EL (cell line): ENCODE measurements at regions not wholly inside any gene's neighbourhood (a gene's known extent, or its start where the extent isn't known, plus 50 kb on each side); places are given as distances from the start of the nearest gene placed in this dataset.
"Not testable (repeated sequence)": the region's sequence is repeated elsewhere in the genome, so short reads cannot be mapped to it uniquely, and the experiment has no call there.

Source experiments
- DNase-seq: peaks from one replicate; pipeline ENCODE4 v3.0.0-alpha.2; 2016

GRCh38 chr9:23006127-23006526 lies 559.5 kb downstream of the DMRTA1 start:
- DNase-seq = no peak

DNA sequence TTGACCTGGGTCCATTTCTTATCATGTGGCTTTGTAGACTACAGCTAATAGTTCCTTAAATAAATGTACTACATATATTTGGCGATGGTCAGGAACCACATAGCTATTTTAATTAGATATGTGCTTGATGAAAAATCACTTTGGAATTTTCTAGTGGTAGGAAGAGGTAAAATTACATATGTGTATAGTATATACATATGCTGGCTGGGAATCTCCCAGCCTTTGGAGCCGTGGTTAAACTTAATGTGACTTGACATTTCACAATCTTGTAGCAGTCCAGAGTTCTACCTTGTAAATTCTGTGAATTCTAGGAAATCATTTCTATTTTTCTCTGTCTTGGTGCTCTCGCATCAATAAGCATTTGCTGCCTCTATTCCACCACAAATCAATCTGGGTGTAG lies 565.0 kb downstream of the DMRTA1 start:
- peak; percentile 19 for DNase-seq

DNA sequence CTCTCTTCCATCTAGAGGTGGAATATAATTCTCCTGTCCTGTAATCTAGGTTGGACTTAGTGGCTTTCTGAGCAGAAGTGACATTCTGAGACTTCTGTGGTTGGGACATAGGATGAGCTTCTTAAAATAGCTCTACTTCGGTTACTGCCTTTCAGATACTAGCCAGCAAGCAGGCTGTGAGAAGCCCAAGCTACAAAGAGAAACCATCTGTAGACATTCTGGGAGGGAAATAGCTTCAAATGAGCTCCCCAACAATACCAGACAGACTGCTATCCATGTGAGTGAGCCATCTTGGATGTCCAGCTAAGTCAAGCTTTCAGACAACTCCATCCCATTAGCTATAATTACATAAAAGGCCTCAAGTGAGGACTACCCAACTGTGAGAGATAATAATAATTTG lies 568.9 kb downstream of the DMRTA1 start:
- no peak for DNase-seq

DNA sequence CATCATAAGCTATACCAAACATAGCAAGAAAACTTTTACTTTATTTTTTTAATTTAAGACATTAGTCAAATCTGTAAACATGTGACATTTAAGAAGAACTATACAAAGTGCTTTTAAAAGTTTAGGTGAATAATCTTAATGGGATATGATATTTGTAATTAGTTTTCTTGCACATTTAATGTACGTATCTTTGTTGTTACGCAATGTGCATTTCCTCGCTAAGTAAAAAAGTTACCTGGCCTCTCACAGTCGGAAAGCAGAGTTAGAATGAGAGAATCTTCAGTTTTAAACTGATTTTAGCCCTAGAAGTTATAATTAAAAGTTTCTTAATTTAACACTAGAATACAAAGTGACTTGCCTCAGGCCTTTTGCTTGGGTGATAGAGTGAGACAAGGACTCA lies 589.8 kb downstream of the DMRTA1 start:
- DNase-seq = no peak

GRCh38 chr9:23039402-23039801 lies 592.8 kb downstream of the DMRTA1 start:
- no peak for DNase-seq

DNA sequence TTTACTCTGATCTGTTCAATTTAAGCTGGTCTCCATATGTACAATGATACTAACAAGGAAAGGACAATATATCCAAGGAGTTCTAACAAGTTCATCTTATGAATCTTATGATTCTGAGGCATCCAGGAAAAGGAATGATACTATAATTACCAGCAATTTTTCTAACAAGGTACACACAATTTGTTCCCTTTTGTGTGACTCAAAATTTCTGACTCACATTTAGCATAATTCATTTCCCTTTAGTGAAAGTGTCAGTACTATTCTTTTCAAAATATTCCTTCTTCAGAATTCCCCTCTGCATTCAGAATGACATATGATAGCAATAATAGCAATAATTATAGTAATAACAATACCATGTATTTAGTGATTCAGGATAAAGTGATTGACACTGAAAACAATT lies 594.8 kb downstream of the DMRTA1 start:
- DNase-seq = no peak

DNA sequence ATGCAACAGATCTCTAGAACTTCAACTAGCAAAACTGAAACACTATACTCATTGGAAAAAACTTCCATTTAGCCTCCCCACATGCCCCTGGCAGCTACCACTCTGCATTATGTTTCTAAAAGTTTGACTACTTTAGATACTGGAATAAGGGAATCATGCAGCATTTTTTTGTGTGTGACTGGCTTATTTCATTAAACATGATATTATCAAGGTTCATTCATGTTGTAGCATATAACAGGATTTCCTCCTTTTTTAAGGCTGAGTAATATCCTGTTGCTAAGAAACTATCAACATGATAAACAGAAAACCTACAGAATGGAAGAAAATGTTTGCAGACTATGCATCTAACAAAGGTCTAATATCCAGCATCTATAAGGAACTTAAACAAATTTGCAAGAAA lies 597.9 kb downstream of the DMRTA1 start:
- peak; percentile 0 for DNase-seq

- DNase-seq = not testable (repeated sequence)
These were observed 599.4 kb downstream of the DMRTA1 start for GRCh38 chr9:23046026-23046425.

DNA sequence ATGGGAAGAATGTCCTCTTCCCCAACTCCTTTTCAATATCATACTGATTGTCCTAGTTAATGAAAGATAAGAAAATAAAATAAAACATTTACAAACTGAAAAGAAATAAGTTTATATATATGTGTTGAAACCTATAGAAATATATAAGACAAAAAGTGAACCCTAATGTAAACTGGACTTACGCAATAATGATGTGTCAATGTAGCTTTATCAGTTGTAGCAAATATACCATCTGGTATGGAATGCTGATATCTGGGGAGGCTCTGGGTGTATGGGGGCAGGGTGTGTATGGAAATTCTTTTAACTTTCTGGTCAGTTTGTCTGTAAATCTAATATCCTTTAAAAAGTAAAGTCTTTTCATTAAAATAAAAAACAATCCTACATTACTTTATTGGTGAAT lies 603.9 kb downstream of the DMRTA1 start:
- DNase-seq = no peak

DNA sequence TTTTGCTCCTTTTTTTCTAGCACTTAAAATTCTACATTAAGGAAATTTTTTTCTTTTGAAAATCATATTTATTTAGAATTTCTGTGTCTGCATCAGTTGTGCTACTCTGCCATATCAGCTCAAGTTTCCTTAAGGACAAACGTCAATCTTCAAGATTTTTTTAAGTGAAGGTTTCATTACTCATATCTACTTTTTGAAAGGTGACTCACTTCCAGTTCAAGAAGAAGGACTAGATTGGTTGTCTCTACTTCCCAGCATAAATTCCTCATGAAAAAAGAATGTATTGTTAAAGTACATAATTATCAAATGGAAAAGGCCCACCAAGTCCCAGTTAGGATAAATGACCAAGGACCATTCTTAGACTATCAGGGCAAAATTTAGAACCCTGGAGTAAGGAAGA lies 626.5 kb downstream of the DMRTA1 start:
- no peak for DNase-seq

- DNase-seq = no peak
These were observed 633.2 kb downstream of the DMRTA1 start for GRCh38 chr9:23079798-23080197.

GRCh38 chr9:23081377-23081776 lies 634.8 kb downstream of the DMRTA1 start:
- no peak for DNase-seq

- DNase-seq = peak; percentile 1
These were observed 642.3 kb downstream of the DMRTA1 start for GRCh38 chr9:23088932-23089364.

DNA sequence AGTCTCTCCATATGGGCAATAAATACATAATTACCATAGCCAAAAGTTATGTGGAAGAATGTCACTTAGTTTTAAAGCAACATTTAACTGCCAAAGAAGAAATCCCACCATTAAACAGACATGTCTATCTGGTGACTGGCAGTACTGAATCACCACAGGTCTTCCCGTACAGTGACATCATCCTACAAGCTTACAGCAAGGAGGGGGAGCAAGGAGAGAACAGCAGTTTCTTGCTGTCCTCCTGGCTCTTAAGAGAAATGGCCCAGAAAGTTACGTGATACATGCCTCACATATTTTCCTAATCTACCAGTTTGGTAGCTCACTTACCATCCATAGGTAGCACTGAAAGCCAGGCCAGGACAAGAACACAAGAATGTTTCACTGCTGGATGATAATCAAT lies 671.0 kb downstream of the DMRTA1 start:
- DNase-seq = peak; percentile 57

- no peak for DNase-seq
These were observed 674.0 kb downstream of the DMRTA1 start for GRCh38 chr9:23120630-23121029.

- peak; percentile 8 for DNase-seq
These were observed 676.5 kb downstream of the DMRTA1 start for GRCh38 chr9:23123048-23123632.

DNA sequence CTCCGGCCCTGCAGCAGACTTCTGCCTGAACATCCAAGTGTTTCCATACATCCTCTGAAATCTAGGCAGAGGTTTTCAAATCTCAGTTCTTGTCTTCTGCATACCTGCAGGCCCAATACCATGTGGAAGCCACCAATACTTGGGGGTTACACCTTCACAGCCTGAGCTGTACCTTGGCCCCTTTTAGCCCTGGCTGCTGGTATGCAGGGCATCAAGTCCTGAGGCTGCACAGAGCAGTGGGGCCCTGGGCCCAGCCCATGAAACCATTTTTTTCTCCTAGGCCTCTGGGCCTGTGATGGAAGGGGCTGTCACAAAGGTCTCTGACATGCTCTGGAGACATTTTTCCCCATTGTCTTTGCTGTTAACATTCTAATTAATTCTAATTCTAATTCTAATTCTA lies 680.6 kb downstream of the ELAVL2 start:
- no peak for DNase-seq

DNA sequence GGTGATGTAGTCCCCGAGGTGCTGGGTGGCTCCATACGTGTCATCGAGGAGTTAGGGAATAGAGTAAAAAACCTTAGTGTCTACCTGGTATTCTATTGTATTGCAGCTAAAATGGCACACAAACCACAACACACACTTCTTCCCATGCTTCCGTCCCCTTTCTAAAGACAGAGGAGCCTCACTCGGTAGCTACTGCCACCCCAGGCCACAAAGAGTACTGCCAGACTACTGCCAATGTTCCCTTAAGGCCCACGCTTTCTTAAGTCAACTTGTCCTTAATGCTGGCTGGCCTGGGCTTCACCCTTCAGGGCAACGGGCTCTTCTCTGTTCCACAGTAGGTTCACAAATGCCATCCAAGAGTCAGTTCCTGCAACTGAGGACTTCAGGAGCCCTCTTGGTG lies 673.0 kb downstream of the ELAVL2 start:
- no peak for DNase-seq

DNA sequence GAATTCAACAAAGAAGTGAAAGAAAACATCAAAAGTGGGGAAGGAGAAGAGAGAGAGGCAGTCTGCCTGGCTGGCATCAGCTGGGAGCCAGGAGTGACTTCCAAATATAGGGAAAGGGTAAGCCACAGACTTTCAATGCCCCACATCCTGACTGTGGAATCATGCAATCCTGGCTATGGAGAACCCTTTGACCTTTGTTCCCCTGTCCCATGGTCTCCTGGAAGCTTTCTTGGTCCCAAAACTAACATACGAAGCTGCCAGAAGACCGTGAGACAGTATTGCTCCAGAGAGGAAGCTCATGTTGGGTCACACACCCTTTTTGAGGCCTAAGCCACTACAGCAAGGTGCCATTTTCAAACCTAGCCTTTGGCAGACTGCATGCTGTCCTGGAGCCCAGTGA lies 665.5 kb downstream of the ELAVL2 start:
- DNase-seq = no peak

- DNase-seq = no peak
These were observed 665.0 kb downstream of the ELAVL2 start for GRCh38 chr9:23160952-23161469.

GRCh38 chr9:23162789-23163188 lies 663.3 kb downstream of the ELAVL2 start:
- no peak for DNase-seq

DNA sequence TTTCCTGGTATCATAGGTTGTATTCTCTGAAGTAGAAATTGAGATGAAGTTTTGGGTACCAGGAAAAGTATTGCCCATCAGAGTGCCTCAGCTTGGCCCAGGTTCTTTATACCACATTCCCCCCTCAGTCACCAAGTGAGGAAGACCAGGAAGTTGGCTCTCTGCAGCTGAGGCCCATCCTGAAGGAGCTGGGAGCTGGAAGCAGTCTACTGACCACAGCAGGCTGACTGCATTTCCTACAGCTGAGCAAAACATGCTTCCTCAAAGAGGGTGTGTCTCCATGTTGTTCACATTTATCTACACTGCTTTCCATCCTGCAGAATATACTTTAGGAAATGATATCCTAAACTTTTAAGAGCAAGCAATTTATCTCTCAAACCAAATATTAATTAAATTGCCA lies 654.6 kb downstream of the ELAVL2 start:
- no peak for DNase-seq

DNA sequence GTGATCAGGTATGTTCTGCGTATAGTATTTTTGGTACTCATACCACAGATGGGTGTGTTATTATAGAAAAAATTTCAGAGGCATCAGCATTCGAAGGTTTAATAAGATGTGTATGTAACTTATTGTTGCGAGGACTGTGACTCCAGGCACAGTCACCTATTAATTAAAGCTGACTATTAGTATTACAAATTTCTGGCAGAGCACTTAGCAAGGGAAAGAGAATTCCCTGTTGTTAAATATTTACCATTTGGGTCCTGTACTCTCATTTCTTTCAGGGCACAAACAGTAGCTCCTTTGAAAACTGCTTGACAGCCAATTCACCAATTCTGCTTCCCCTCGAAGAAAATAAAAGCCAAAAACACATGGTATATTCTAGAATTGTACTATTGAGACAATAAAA lies 653.8 kb downstream of the ELAVL2 start:
- DNase-seq = no peak

GRCh38 chr9:23172979-23173637 lies 652.9 kb downstream of the ELAVL2 start:
- DNase-seq = no peak

GRCh38 chr9:23194281-23194680 lies 631.8 kb downstream of the ELAVL2 start:
- no peak for DNase-seq
